HG03097 (cell line): ENCODE measurements at regions not wholly inside any gene's neighbourhood (a gene's known extent, or its start where the extent isn't known, plus 50 kb on each side); places are given as distances from the start of the nearest gene placed in this dataset.
"Not testable (repeated sequence)": the region's sequence is repeated elsewhere in the genome, so short reads cannot be mapped to it uniquely, and the experiment has no call there.

ENCODE experiments used
- ATAC-seq: cut with Tn5 transposase; IDR thresholded peaks from one replicate; pipeline ENCODE4 v1.9.1; 2021; ENCODE audit not compliant: unreplicated experiment, low FRiP score

- no peak for ATAC-seq
Measured at GRCh38 chr3:34408088-34408487, 609.7 kb downstream of the PDCD6IP start.

GRCh38 chr3:34411596-34411995, 613.2 kb downstream of the PDCD6IP start:
- no peak for ATAC-seq

- no peak for ATAC-seq
Measured at GRCh38 chr3:34419801-34420200, 621.4 kb downstream of the PDCD6IP start.

DNA sequence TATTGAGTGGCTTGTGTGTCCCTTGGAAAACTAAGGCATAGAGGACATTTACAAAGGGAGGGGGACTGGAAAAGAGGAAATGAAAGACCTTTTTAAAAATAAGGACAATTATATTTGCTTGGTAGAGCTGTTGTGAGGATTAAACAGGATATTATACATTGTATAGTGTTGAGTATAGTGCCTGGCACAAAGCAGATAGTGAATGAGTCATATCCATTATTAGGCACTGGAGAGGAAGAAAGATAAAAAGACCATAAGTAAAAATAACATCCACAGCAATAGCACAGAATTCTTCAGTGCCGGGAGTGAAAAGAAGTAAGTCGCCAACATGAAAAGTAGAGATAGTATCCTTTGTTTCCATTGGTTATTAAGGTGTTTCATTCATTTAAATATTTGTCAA, 623.3 kb downstream of the PDCD6IP start:
- no peak for ATAC-seq

GRCh38 chr3:34439796-34440195, 641.4 kb downstream of the PDCD6IP start:
- no peak for ATAC-seq

GRCh38 chr3:34444137-34444536, 645.7 kb downstream of the PDCD6IP start:
- no peak for ATAC-seq

GRCh38 chr3:34449305-34449704, 650.9 kb downstream of the PDCD6IP start:
- no peak for ATAC-seq

DNA sequence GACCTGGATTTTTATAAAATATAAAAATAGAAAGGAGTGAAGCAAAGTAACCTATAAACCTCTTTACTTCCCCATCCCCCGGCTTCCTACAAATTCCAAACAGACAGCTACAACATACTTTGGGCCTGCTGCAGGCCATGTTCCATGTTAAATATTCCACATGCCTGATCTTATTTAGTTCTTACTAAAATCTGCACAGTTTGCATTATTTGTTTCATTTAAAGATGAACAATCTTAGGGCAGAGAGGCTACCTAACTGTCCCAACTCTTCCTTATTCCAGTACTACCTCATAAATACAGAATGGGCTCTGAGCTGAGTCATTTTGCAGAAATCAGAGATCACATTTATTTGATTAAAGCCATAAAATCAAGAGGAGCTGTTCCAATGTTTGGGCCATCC, 665.0 kb downstream of the PDCD6IP start:
- ATAC-seq: no peak

- ATAC-seq: no peak
Measured at GRCh38 chr3:34464646-34465045, 666.2 kb downstream of the PDCD6IP start.

DNA sequence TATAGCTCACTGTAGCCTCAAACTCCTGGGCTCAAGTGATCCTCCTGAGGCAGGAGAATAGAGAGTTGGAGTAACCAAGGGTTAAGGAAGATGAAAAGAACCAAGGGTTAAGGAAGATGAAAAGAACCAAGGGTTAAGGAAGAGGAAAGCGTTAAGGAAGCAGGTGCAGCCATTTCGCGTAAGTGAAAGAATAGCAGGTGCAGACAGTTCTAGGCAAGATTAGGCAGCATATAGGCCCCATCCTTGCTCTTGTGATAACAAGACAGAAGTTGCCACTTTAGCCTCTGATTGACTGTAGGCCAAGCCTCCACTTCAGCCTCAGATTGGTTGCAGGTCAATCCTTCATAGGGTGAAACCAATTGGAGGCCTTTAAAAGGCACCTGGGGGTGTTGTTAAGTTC, 677.4 kb downstream of the PDCD6IP start:
- no peak for ATAC-seq

DNA sequence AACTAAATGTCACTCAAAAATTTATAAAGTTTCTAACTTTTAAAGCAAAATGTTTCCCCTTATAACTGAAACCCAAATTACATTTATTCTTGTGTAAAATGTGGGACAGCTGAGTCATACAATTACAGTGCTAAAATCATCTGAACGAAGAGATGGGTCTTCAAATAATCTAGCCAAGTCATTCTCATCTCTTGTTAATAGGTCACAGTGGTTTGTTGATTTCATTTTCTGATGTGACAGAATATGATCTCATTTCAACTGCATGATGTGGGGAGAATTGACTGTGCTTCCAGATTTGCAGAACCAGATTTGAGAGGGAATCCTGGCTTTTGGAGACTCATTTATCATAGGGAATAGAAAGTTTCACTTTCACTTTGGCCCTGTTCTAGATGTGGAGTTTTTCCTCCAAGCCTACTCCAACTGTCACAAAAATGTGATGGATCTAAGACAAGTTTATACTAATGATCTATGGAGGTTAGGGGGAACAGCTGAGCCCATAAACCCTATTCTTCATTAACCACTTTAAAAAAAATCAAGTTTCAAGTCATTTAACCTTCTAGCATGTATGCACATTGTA, 685.0 kb downstream of the PDCD6IP start:
- ATAC-seq: no peak

DNA sequence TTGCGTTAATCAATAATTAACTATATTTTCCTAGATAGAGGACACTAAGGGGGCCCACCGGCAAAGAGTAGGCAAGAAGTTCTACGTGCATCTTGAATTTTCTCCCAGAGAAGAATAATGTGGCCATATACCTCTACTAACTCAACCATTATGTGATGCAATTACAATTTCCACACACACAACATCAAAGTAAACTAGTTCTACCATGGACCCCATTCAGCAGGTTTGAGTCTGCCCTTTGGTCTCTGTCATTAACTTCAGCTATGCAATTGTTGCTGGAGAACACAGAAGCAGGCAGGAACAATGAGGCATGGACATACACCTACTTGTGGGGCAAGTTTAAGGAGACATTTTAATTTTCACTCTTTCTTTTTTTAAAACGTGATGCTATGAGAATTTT, 705.9 kb downstream of the PDCD6IP start:
- no peak for ATAC-seq

GRCh38 chr3:34504775-34505174, 706.3 kb downstream of the PDCD6IP start:
- ATAC-seq: no peak

GRCh38 chr3:34508732-34509131, 710.3 kb downstream of the PDCD6IP start:
- ATAC-seq: no peak

- no peak for ATAC-seq
Measured at GRCh38 chr3:34511891-34512290, 713.5 kb downstream of the PDCD6IP start.

GRCh38 chr3:34519008-34519407, 720.6 kb downstream of the PDCD6IP start:
- not testable (repeated sequence) for ATAC-seq

- ATAC-seq: no peak
Measured at GRCh38 chr3:34531156-34531555, 732.7 kb downstream of the PDCD6IP start.

- ATAC-seq: no peak
Measured at GRCh38 chr3:34533451-34533850, 735.0 kb downstream of the PDCD6IP start.

GRCh38 chr3:34534013-34534412, 735.6 kb downstream of the PDCD6IP start:
- ATAC-seq: no peak

DNA sequence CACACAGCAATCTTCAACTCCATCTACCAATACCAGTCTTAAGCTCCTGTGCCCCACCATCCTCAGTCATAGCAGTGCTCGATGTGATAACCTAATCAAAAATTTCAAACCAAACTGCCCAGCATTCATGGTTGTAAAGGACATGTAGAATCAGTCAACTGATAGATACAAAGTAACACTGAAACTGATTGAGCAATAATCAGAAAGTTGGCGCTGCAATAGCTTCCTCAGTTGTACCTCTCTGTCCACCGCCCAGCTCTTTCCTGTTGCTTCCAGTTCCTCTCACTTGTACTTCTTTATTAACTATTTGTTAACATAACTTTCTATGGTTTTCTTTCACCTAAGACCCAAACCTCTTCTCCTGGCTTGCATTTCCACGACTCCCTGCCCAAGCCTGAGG, 745.7 kb downstream of the PDCD6IP start:
- ATAC-seq: no peak

DNA sequence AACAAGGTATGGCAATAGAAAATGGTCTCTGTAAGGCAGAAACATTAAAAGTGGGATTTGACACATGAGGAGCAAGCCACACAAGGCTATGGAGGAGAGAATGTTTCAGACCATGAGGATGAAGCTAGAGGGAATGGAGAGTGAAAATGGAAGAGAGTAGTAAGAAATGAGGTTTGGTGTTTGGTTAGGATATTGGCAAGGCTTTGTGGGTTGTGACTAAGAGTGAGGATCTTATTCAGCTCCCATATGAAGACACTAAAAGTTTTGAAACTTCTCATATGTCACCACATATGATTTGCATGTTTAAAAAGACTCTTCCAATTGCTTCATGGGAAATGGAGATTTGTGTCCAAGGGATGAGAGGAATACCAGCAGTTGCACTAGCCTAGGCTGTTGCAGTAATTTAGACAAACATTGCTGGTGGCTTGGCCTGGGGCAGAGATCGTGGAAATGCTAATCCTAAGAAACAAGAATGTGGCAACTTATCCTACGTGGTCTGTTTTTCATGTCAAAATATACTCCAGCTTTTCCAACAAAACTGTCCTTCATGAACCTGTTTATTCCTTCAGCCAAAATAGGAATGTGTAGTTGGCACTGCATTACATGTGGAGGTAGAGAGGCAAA, 749.0 kb downstream of the PDCD6IP start:
- ATAC-seq: no peak

- ATAC-seq: no peak
Measured at GRCh38 chr3:34567266-34567665, 768.8 kb downstream of the PDCD6IP start.

DNA sequence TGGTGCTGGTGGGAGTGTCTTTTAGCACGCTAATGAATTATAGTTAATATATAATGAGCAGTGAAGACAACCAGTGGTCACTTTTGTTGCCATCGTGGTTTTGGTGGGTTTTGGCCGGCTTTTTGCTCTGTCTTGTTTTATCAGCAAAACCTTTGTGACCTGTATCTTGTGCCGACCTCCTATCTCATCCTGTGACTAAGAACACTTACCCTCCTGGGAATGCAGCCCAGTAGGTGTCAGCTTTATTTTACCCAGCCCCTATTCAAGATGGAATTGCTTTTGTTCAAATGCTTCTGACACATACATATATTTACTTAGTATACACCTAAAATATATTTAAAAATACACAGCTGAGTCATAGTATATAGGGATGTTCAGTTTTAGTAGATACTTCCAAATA, 770.3 kb downstream of the PDCD6IP start:
- no peak for ATAC-seq
